Stimulated activated CD4-positive, alpha-beta T cell treated with anti-CD3 and anti-CD28 coated beads, Interleukin-2, amount 100 ng/mL, for 48 hours (primary cell): ENCODE measurements at regions not wholly inside any gene's neighbourhood (a gene's known extent, or its start where the extent isn't known, plus 50 kb on each side); places are given as distances from the start of the nearest gene placed in this dataset.

ENCODE experiments used
- DNase-seq, 2 donors: peaks; one replicate each; pipeline ENCODE4 v3.0.0-alpha.2; 2020

DNA sequence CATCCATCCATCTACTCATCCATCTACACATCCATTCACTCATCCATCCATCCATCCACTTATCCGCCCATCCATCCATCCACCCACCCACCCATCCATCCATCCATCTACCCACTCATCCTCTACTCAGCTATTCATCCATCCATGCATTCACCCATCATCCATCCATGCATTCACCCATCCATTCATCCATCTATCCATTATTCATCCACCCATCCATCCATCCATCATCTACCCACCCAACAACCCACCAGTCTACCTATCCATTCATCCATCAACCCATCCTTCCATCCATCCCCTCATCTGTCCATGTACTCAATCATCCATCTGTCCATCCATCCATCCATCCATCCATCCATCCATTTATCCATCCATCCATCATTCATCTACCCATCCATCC, 972.7 kb downstream of the BRD1 start:
- no peak for DNase-seq

DNA sequence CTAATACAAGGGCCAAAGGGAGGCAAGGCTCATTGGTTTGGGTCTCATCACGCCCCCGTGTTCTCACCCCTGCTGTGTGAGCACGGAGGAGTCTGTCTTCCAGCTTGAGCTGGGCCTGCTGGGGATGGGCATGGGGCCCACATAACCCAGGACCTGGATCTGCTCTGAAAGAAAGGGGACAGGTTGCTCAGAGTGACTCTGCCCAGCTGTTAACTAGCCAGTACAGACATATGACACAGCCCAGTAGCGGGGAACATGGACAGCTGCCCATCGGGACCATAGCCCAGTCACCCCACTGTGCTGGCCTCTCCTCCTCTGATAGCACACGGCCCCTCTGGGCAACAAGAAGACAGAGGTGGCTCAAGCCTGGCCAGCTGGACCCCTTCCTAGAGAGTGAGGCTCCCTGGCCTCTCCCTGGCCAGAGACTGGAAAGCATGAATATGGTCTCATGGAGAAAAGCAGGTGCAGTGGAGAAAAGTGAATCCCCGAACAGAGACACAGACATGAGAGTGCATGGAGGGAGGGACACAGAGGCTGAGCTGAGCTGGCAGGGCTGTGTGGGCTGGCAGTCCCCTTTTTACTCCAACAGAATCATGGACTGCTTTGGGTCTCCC, 973.9 kb downstream of the BRD1 start:
- no peak for DNase-seq

GRCh38 chr22:48851933-48852549, 975.6 kb downstream of the BRD1 start:
- no peak for DNase-seq

GRCh38 chr22:48850658-48851287, 976.9 kb downstream of the BRD1 start:
- DNase-seq = no peak

DNA sequence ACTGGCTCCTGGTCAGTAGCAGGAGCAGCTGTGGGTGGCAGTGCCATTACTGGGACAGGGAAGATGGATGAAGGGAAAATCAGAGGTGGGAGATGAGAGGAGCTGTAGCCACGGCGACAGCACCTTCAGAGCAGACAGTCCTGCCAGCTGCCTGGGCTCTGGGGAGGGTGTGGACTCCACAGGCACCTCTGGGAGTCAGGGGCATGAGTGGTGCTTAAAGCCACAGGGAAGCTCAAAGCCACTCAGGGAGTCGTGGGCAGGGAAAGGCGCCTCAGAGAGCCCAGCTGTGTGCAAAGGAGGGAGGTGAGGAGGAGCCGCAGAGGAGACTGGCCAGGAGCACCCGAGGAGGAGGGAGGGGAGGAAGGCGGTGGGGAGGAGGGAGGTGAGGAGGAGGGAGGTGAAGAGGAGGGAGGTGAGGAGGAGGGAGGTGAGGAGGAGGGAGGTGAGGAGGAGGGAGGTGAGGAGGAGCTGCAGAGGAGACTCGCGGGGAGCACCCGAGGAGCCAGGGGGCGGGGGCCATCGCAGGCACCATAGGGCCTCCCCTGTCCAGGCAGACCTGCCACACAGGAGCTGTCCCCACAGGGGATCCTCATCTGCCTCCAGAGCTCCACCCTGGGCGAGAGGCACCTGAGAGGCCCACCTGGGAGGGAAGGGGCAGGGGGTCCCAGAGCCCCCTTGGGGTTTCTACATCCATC, 977.6 kb downstream of the BRD1 start:
- no peak for DNase-seq

- DNase-seq = no peak
These were observed 978.3 kb downstream of the BRD1 start for GRCh38 chr22:48849219-48849912.

- DNase-seq = no peak
These were observed 981.5 kb downstream of the BRD1 start for GRCh38 chr22:48846200-48846599.

DNA sequence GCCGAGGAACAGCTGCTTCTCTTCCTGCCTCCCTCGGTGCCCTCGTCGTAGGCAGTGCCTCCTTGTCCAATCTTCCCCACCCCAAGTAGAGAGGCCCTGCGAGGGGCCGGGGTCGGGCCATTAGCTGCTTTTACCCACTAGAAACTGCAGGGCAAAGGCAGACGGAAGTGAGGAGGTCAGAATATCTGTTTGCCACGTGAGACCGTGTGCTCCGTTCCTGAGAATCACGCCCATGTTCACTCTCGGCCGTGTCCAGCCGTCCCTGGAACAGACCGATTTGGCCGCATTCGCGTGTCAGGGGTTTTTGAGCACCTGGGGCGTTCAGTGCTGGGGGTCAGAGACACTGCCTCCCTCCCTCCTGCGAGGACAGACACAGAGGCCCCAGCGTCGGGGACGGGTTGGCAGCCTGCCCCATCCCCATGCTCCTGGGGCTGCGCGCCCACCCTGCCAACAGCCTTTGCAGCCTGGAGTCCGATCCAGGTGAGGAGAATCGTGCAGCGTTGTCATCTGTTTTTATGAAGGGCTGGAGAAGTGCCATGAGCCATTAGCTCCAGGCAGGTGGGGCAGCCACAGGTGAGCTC, 982.2 kb downstream of the BRD1 start:
- DNase-seq = no peak

GRCh38 chr22:48844056-48844675, 983.5 kb downstream of the BRD1 start:
- DNase-seq = no peak

- DNase-seq = no peak
These were observed 984.0 kb downstream of the BRD1 start for GRCh38 chr22:48843640-48844039.

GRCh38 chr22:48842976-48843375, 984.7 kb downstream of the BRD1 start:
- no peak for DNase-seq

DNA sequence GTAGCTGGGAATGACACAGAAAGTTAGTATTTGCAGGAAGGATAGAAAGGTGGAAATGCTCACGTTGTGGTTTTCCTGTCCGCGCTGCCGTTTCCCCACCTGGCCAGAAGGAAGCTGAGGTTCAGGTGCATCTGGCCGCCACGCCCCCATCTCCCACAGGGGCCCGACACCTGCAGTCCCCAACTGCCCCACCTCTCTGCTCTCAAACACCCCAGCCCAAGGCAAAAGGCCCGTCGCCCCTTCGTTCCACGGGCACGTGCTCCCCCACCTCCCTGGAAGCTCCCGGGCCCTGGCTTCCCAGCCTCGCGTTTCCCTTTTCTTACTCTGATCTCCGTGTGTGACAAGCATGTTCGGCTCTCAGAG, 985.1 kb downstream of the BRD1 start:
- no peak for DNase-seq

GRCh38 chr22:48841881-48842582, 985.6 kb downstream of the BRD1 start:
- no peak for DNase-seq

DNA sequence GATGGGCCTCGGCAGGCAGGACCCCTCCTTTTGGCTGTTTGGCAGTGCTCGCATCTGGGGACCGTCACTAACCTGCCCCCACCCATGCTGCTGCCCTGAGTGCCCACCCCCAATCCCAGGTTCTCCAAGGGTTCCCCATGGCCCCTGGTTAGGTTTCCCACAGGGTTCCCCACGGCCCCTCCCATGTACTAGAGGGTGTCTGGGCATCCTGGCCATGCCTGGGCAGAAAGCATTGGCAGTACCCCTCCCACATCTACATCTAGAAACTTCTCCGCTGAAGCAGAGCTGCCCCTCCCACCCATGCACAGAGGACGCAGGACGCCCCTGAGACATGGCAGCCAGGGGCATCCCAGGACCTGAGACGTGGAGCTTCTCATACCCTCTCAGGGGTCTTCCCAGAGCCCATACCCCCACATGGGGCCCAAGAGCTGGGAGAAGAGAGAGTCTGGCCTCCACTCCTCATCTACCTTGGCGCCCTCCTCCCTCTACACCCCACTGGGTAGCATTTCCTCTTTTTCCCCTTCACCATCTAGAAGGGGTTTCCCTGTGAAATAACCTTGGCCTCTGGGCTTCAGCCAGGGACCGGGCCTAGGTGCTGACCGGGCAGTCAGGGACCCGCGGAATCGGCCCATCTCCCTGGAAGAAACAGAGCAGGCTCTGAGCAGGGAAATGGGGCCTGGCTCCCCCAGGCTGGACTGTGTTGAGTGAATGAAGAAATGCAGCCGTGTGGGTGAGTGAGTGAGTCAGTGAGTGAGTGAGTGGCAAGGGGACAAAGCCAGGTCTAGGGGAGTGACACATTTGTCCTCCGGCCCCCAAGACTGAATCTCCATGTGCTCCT, 987.3 kb downstream of the BRD1 start:
- DNase-seq = no peak

DNA sequence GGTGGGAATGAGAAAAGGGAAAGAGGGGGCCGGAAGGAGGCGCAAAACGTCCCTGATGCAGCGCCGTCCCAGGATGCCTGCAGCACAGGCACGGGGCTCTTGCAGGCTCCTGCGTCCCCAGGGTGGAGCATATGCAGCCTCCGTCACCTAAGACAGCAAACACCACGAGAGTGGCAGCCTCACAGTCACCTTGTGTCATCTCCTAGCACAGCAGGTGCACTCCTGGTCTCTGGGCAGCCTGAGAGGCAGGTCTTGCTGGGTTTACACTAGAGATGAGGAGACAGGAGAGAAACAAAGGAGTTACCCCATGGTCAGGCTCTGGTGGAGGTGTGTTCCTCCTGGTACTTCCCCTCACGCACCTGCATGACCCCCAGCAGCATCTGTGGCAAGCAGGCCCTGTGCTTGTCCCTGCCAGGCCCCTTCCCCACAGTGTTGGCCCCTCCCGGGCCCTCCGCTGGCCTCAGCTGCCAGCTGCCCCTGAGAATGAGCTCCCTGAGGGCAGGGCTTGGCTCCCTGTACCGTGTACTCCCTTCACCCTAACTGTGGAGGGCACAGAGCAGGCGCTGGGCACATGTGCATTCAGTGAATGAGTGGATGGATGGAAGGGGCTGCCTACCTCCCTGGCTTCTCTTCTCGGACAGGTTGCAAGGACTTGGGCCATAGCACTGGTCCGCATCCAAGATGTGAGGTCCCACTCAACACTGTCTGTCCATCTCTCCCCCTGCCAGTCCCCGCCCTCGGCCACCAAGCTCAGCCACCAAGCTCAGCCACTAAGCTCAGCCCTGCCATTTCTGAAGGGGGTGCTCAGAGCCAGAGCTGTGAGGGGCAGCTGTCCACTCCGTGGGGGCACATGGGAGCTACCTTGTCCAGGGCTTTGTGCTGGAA, 988.6 kb downstream of the BRD1 start:
- DNase-seq = no peak

- no peak for DNase-seq
These were observed 989.3 kb downstream of the BRD1 start for GRCh38 chr22:48838376-48838775.

- DNase-seq = no peak
These were observed 990.2 kb downstream of the BRD1 start for GRCh38 chr22:48837341-48837935.

DNA sequence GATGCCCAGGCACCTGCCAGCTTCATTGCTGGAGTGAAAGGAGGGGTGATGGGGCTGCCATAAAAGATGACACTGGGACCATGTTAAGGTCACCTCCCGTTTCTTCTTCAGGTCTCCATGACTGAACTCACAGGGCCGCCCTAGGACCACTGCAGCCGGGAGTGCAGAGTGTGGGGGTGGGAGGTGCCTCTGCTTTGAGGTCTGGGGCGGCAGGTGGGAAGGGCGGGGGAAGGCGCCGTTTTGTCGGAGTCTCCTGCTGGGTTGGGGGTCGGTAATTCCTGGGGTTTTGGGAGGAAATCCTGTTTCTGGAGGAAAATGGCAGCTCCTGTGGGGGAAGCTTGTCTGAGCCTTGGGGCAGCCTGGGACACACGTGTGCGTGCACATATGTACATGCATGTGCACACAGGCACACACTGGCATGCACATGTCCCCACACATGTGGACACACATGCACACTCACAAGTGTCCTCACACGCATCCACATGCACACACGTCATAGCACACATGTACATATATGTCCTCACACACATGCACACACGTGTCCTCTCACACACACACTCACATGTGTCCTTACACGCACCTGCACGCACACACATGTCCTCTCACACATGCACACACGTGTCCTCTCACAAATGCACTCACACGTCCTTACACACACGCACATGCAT, 990.9 kb downstream of the BRD1 start:
- no peak for DNase-seq
